ENCODE measurements at regions not wholly inside any gene's neighbourhood (a gene's known extent, or its start where the extent isn't known, plus 50 kb on each side); places are given as distances from the start of the nearest gene placed in this dataset.

- no peak for TF ChIP-seq CTCF (IDR thresholded peaks at IDR 0.05; ENCODE audit: extremely low read depth in 1 of 2, insufficient read depth in 1 of 2, low read depth in 1 of 2, low read length in 2 of 2)
- TF ChIP-seq POLR2AphosphoS5 (IDR thresholded peaks at IDR 0.05; ENCODE audit: insufficient read depth, low read depth, low read length), result no peak
- no peak for TF ChIP-seq POLR2A (IDR thresholded peaks at IDR 0.05; ENCODE audit: low read depth, low read length)
- TF ChIP-seq EZH2 (IDR thresholded peaks at IDR 0.05; ENCODE audit: borderline replicate concordance, low read depth, low read length, severe bottlenecking), result no peak
- TF ChIP-seq MAX (IDR thresholded peaks at IDR 0.05; ENCODE audit: insufficient read depth, insufficient read length), result no peak
- no peak for TF ChIP-seq FOS (IDR thresholded peaks at IDR 0.05; ENCODE audit: borderline replicate concordance, insufficient read depth, low read length)
- TF ChIP-seq JUN (IDR thresholded peaks at IDR 0.05; ENCODE audit: borderline replicate concordance, insufficient read depth, insufficient read length, low read depth), result no peak
- TF ChIP-seq MYC (IDR thresholded peaks at IDR 0.05; ENCODE audit: low read depth, low read length), result no peak
Measured at GRCh38 chr2:128663371-128664050, 344.8 kb upstream of the HS6ST1 start.
